ENCODE measurements at regions not wholly inside any gene's neighbourhood (a gene's known extent, or its start where the extent isn't known, plus 50 kb on each side); places are given as distances from the start of the nearest gene placed in this dataset.

DNA sequence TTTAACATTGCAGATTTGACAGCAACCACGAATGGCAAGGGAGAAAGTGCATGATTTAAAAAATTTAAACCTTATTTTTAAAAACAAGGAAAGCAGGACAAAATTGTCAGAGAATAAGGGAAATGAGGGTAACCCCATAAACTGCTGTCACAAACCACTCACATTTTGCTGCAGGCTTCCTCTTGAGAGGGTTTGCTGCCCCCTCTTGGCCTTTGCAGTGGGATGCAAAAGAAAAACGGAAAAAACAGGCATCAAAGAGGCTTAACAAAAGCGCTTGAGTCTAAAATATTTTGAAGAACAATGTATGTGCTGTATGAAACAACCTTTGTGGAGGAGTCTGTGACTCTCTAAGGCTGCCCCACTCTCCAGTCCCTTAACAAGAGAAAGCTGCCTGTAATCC lies 91.6 kb downstream of the TMX3 start:
- peak; percentile 57 to 72 for DNase-seq

DNA sequence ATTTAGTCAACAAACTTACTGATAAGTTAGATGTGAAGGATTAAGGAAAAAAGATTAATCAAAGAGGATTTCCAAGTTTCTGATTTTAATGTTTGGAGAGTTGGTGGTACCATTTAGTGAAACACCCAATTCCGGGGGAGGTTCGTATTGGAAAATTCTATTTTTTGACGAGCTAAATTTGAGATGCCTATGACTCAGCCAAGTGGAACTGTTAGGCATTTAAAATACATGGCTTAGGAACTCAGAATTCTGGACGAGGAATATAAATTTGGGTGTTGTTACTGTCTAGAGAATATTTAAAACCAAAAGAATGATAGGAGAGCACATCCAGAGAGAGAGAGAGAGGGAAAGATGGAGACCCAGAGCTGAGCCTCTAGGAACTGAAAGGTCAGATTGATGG lies 103.6 kb downstream of the TMX3 start:
- DNase-seq: no peak

DNA sequence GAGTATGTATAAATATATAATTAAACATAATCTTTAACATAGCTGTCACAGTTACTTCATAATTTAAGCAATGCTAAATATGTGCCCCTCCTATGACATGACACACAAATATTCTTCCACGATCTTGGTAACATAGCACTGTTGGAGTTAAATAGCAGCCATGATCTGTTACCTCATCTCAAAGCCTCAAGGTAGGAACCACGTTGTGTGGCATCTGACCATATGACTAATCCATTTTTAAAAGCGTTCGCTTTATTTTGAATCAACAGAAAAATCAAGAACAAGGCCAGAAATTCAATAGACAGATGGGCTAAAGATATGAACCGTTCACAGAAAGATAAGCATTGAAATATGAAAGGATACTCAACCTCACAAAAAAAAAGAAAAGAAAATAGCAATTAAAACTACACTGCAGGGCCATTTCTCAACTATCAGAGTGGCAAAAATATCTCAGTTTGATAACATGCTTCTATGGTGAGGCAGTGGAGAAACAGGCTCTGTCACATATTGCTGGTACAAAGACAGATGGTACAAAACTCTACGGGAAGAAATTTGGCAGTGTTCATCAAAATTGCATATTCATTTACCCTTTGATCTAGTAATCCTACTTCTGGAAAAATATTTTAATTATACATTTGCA lies 105.9 kb downstream of the TMX3 start:
- peak; percentile 3 to 32 for DNase-seq

DNA sequence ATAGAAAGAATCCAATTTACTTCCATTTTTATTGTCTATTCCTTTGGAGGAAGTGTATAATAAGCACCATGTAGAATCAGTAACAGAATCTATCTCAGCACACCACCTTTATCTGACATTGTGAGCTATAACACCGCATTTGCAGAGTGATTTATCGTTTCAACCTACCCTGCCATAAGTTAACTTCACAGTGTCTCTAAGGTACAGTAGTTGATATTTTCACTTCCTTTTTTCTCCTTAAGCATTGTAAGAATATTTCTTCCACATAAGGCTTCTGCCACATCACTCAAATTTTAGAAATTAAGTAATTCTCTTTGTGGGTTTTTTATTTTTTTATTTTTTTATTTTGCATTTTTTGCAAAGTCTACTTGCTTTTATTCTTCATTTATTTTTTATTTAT lies 107.1 kb downstream of the TMX3 start:
- no peak for DNase-seq

DNA sequence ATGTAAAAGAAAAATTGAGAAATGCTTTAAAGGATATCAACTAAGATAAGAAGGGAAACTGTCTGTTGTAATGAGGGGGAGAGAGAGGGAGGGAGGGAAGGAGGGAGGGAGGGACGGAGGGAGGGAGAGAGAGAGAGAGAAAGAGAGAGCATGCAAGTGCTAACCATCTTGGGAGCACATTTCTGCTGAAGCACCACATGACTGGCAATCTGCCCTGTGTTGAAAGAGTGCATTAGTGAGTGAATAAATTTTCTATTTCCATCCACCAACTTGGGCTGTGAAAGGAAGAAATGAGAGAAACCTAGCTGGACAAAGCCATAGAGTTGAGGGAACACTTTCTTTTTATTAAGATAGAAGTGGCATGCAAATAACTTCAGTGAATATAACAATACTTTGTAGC lies 110.7 kb downstream of the TMX3 start:
- DNase-seq: no peak

DNA sequence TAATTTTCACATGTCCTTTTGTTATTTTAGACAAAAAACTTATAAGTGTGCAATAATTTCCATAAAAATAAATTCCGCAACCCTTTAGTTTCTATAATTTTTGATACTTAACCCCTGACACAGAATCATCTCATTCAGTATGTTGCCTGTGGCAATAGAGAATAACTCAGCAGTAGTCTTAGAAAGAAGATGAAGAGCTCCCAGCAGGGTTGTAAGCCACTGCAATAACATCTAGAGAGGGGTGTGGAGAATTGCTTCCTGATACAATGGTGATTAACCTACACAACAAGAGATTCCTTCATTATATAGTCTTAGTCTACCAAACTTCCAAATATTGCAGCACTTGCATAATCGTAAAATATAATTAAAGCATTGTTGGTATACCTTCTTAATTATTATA lies 118.9 kb downstream of the TMX3 start:
- no peak for DNase-seq

DNA sequence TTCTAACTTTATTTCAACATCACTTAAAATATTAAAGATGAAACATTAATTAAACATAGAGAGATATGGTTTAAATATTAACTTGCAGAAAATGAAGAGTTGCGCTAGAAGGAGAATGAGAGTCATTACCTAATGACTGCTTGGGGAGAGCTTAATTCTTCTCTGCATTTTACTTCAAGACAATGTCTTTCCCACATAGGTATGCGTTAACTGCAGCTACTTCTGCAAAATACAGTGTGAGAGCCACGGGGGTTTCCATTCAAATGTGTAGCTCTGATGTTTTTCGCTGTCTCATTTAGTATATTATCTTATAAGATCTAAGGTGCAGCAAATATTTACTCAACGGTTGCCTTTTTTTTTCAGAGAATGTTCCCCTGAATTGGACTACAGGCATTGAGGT lies 126.7 kb downstream of the TMX3 start:
- no peak for DNase-seq

DNA sequence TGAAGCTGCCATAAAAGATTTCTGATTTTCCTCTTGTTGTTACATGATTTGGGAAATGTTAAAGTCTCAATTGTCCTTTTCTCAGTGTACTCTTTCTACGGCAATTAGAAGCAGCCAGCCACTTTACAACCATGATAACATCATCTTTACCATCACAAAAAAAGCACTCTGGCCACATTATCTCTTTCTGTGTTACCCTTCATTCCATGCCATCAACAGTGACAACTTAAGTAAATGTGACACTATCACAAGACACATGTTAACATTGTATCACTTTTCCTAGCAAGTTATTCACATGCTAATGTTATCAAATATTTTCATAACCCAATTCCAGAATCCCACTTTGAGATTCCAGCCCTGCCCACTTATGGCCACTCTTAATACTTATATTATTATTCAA lies 131.2 kb downstream of the TMX3 start:
- no peak for DNase-seq

DNA sequence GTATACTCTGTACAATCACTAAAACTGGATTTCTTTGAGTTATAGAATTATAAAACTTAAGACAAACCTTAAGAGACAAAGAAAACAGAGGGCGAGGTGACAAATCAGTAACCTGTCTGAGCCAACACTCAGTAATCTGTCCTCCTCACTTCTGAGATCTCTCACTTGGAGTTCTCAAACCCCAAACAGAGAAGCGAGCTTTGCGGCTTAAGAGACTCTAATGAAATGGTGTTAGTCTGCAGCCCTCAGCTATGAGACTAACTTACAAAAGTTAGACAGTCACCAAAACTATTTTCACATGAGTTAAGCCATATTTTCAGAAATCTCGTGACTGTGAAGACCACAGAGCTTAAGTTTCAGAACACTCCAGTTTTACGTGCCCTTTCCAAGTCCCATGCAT lies 140.6 kb downstream of the TMX3 start:
- DNase-seq: no peak

DNA sequence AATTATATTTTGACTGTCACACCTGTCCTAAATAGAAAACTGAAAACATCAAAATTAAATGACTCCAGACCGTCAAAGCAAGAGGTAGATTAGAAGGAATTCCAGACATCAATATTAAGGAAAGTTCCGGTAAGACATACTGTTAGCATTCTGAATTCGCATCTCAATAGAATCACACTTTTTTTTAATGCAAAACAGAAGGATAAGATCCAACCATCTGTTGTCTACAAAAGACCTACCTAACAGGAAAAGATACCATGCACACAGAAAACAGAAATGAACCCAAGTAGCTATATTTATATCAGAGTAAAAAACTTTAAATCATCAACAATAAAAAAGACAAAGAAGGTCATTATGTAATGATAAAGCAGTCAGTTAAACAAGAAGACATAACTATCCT lies 145.0 kb downstream of the TMX3 start:
- no peak for DNase-seq

DNA sequence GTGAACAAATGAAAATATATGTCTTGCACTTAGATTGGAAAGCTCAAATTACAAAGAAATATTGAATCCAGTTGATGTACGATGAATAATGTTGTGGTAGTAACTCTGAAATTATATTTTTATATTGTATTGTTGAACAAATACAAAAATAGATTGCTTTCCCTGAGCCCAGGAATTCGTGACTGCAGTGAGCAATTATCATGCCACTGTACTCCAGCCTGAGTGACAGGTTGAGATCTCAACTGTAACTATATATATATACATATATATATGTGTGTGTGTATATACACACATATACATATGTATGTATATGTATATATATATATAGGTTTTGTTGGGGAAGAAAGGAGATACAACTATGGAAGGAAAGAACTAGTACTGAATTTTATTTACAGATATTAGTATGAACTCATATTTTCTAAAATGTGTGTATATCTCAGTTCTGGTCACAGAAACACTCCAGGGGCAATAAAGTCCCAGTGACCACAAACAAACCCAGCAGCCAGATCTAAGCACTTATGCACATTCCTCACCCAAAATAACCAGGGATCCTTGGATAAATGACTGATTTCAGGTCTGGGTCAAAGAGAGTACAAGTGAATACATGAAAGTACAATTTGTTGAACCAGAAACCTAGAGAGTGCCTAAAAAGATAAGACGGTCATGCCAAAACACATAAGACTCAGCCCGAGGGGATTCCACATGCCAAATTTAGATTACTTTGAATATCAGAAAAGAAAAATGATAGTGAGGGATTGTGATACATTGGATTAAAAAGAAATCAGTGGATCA lies 146.3 kb downstream of the TMX3 start:
- DNase-seq: no peak

DNA sequence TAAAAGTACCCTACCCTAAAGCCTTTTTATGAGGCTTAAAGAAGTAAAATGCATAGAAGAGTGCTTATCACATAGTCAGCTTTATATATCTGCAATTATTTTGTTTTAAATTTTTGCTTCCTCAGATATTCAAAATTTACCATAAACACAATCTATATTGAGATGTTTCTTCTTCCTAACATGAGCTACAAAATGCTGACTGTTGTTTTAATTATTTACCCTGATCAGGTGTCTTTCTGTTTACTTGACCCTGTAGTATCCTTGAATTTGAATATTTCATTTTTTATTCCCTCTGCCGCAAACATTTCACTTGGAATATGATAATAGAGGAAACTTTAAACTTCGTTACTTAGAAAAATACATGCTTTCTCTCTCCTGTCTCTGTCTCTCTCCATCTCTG lies 147.9 kb downstream of the TMX3 start:
- no peak for DNase-seq

DNA sequence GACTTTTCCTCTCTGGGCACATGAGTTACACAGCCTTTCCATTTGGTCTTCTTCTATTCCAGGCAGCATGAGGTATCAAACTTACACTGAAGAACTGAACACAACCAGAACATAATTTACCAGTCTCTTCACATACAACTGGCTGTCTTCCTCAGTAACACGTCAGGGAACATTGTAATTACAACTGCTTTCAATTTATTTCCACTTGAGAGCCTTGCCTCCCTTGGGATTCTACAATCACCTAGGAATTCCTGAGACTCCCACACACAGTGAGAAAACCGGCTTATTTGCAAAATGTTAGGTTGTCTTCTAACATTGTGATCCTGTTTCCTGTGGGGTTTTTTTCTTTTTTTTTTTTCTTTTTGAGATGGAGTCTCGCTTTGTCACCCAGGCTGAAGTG lies 149.9 kb downstream of the TMX3 start:
- DNase-seq: no peak

DNA sequence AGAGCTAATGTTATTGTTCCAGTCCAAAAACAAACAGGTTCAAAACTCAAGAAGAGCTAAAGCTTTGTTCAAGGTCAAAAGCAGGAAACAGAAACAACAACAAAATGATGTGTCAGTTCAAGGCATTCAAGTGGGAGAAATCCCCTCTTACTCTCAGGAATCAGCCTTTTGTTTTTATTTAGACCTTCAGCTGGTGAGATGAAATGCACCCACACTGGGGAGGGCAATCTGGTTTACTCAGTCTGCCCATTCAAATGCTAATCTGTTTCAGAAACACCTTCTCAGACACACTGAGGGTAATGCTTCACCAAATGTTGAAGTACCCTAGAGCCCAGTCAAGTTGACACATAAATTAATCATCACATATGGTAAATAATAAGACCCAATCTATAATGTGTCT lies 150.6 kb downstream of the TMX3 start:
- DNase-seq: no peak

DNA sequence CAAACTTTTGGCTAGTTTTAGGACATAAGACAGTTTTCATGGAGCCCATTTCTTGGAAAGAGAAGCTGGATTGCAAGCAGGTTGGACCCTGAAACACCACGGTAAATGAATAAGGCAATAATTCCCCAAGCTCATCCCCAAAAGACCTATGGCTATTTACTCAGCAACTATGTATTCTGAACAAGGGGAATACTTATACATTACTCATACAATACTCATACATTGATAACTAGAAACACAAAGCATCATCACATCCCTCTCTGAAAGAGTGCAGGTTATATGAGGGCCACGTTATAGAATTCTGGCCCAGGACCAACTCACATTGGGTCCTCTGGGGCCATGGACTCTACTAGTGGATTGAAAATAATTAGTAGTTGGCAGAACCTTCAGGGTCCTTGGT lies 154.8 kb downstream of the TMX3 start:
- no peak for DNase-seq

DNA sequence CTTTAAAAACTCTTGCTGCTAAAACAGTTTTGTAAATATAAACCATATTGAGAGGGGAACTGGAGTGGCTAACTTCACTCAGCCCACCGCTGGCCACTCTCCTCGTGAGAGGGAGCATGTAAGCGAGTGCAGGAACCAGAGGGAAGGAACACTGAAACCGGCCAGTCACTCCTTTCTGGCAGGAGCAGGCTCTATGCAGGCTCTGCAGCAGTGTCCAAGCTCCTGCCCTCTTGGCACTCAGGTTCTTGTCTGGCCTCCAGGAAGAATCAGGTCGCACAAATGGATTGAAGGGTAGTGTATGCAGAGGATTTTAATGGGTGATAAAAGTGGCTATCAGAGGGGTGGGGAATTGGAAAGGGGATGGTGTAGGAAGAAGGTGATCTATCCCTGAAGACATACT lies 157.7 kb downstream of the TMX3 start:
- no peak for DNase-seq

DNA sequence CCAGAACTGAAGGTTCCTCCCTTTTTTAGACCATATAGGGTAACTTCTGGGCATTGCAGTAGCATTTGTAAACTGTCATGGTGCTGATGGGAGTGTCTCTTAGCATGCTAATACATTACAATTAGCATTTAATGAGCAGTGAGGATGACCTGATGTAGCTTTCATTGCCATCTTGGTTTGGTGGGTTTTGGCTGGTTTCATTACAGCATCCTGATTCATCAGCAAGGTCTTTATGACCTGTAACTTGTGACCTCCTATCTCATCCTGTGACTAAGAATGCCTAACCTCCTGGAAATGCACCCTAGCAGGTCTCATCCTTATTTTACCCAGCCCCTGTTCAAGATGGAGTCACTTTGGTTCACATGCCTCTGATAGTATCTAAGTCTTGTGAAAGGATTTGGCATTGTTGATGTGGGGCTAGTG lies 159.0 kb downstream of the TMX3 start:
- no peak for DNase-seq

DNA sequence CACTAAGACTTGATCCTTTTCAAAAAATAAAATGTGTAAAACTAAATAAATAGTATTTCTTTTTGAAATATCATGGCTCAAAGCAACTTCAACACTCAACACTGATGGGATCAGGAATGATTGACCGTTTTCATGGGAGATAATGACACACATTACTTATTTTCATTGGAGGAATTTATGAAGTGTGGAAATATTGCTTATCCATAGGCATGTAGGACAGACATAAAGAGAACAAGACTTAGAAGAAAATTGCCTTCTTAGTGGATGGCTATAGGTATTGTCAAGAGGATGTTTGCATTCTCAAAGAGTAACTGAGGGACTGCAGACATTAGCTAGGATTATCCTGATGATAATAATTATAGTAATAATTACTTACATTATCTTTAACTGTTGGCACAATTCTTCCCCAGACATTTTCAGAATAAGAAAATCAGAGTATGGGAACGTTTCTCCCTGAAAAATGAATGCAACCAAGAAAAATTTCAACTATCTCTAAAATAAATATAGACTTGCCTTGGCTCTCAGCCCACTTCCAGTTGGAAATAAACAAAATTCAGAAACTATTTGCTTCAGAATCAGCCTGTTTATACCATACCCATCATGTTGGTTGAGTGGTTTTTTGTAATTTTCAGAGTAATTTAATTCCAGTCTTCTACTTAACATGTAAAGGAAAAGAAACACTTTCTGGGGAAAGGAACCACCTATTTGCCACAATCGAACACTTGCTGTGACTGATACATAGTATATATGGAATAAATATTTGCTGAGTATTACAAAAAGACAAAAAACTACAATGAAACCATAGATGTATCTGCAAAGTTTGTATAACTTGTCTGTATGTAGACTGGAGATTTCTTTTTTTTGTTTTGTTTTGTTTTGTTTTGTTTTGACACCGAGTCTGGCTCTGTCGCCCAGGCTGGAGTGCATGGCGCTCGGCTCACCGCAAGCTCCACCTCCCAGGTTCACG lies 165.7 kb downstream of the TMX3 start:
- no peak for DNase-seq

DNA sequence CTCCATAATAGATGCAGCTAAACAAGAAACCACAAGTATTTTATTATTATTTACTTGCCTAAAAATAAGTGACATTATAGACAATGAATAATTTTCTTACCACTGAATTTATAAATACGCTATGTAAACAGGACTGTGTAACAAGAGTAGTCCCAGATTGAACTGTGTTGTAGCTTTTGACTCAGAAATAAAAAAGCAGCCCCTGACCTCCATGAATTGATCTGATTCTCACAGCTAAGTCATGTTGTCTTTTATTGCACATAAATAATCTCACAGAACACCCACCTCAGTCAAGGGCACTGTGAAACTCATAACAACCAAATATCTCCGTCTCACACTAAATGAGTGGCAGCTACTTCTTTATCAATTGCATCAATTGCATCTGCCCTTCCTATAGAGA lies 171.6 kb downstream of the TMX3 start:
- no peak for DNase-seq

DNA sequence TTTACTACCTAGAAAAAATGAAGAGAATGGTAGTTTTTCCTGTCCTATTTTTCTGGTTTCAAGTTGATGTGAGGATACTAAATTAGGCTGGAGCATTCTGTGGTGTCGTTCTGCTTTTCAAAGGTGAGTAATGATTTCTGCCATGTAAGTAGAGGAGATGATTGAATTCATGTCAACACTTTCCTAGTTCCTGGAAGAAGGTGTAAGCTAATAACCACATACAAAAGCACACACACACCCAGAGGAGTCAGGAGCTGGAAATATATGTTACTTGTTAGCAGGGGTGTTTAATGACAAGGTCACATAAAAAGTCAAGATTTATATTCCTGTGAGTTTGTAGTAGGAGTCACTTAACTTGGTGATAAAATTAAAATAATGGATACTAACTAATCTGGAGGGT lies 172.1 kb downstream of the TMX3 start:
- DNase-seq: no peak

DNA sequence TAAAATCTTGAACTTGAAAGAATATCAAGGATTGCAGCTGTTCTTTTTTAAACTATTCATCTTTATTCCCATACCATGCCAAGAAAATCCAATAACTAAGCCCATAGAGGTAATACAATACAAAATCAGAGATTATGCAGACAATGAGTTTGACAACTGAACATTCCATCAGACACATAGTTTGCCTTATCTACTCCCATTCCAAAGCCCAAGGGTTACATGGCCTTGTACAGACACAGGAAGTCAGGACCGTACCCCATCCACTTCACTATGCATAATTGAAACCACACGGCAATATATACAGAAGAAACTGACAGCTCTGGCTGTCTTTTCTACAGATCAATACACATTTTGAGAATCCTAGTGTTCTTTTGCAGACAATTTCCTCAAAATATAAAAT lies 181.3 kb downstream of the TMX3 start:
- DNase-seq: no peak

DNA sequence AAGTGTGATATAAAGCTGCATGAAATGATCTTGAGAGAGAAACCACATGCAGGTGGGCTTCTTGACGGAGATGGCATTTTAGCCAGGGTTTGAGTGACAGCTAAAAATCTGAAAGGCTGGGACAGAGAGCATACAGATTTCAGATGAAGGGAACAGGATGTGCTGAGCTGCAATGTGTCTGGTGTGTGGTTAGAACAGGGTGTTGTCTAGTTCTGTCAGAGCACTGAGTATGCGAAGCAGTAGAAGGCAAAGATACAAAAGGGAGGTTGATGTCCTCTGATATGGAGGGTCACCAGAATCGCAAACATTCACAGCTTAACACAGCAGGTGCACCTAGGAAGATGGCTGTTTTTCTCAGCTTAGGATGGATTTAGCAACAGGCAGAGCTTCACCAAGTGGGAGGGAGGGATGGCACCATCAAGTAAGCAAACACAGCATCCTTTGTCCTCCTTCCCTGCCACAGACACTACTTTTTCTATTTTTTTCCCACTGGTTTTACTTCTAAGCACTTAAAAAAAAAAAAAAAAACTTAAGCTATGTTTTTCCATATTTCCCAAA lies 182.5 kb downstream of the TMX3 start:
- DNase-seq: no peak

DNA sequence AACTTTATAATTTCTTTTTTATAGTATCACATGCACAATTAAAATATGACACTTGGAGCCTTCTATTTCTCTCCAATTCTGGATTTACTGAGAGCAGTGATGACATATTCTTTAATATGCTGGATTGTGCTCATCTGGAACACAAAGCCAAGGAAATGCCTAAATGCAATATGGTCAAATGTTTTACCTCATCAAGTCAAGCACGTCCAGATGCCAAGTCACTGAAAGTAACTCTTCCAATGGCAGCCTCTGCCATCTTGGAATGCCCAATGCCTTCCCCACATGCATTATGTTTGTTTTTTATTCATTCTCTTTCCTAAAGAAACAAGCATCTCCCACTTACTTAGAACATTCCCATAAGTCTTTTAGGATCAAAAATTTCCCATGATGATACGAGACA lies 189.8 kb downstream of the TMX3 start:
- no peak for DNase-seq
